GM19463 (cell line): ENCODE measurements at regions not wholly inside any gene's neighbourhood (a gene's known extent, or its start where the extent isn't known, plus 50 kb on each side); places are given as distances from the start of the nearest gene placed in this dataset.
A peak's percentile ranks its signal among the peaks of the same experiment; 100 is the strongest.
"Not testable (repeated sequence)": the region's sequence is repeated elsewhere in the genome, so short reads cannot be mapped to it uniquely, and the experiment has no call there.

Experiments used
- ATAC-seq: cut with Tn5 transposase; IDR thresholded peaks from one replicate; pipeline ENCODE4 v1.9.1; 2021; ENCODE audit warnings: mild to moderate bottlenecking, moderate library complexity; ENCODE audit not compliant: unreplicated experiment

DNA sequence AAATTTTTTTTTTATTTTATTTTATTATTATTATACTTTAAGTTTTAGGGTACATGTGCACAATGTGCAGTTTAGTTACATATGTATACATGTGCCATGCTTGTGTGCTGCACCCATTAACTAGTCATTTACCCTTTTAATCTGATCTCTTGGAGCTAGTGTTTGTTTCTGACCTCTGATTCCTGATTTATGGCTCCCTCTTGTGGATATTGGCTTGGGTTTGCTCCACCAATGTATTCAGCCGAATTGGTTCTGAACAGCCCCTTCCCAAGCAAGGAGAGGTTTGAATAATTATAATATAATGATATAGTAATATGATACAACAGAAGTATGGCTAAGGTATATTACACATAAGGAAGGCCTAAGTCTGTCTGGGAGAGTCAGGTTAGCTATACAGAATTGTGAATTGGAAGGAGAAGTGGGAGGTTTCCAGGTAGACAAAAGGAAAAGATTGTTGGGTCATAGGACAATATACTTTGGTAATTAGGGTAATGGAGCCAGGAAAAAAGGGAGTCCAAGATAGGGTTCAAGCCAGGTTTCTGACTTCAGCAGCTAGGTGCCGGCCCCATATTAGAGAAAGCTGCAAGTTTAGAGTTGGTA lies 53.1 kb upstream of the HMCN1 start:
- peak; percentile 72 for ATAC-seq

DNA sequence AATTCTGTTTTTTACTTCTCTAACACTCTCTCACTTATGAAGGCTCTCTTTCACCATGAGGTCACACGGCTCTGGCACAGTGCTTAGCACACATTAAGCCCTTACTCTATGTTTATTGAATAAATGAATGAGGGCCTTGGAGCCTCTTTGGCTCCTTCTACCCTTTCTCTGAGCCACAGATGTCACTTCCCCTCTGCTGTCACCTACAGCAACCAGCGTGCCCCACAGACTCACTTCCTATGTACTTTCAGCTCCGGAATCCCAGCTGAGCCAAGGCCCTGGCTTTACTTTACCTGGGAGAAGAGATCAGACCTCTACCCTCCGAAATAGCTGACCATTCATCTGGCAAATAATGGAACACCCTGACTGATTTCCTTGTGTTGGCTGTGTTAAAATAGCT lies 53.7 kb upstream of the HMCN1 start:
- peak; percentile 46 for ATAC-seq

DNA sequence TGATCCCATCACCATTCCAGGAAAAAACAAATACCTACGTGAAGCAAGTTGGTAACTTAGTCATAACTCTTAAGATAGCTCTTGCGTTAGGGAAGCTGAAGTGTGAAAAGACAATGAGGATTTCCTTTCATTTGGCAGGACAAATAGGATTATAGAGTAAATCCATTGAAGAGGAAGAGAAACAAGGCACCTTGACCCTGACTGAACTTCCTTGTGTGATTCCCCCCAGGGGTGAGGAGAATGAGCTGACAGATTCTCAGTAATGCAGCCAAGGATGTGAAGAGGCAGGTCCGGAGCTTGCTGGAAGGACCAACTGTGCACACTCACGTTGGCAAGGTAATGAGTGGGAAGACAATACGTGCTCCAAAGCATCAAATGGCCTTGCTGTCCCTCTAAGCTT lies 55.0 kb upstream of the HMCN1 start:
- ATAC-seq: no peak

DNA sequence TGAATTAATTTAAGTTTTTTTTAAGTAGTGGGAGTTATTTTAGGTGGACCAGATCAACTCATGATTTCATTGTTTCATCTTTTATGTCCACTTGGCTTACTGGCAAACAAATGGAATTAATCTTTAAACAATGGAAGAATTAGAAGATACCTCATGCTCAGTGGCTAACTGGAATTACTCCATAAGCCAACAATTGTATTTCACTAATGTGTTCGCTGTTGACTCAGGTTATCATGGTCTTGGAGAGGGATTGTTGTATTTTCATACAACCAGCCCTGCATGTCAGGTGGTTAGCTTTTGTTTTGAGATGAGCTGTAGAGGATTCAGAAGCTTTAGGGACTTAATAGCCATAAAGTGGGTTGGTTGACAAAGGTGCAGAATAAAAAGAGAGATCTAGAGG lies 57.2 kb upstream of the HMCN1 start:
- ATAC-seq: no peak

DNA sequence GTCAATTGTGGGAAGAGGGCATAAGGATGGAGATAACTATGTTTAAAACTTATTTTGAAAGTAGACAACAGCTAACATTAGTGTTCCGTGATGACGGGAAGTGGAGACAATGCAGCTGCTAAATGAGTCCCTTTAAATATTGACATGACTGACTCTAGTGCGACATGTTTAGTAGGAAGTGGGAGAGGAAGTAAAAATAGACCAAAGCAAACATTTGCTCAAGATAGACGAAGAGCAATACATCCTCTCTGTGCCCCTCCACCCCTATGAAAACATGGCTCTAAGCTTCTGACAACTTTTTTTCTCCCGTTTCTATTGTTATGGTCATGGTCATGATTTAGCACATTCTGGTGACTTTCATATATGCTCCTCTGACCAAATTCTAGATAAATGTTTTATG lies 60.0 kb upstream of the HMCN1 start:
- ATAC-seq: peak; percentile 63

DNA sequence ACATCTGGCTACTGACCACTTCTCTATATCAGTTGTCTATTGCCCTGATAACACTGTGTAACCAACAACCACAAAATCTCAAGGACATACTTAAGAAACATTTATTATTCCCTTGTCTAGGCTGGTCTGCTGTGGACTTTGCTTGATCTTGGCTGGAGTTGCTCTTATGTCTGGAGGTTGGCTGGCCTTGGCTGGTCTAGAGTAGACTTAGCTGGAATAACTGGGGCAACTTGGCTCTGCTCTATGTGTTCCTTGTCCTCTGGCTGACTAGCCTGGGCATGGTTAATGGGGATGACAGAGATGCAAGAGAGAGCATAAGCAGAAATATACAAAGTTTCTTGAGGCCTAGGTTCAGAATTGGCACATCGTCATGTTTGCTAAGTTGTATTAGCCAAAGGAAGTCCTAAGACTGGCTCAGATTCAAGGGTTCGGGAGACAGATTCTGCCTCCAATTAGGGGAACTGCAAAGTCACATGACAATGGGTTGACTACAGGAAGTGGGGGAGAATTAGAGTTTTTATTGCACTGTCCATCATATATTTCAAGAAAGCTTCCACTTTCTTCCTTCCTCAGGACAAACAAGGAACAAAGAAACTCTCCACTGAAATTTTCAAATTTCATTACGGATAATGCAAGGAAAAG lies 61.4 kb upstream of the HMCN1 start:
- ATAC-seq: no peak

DNA sequence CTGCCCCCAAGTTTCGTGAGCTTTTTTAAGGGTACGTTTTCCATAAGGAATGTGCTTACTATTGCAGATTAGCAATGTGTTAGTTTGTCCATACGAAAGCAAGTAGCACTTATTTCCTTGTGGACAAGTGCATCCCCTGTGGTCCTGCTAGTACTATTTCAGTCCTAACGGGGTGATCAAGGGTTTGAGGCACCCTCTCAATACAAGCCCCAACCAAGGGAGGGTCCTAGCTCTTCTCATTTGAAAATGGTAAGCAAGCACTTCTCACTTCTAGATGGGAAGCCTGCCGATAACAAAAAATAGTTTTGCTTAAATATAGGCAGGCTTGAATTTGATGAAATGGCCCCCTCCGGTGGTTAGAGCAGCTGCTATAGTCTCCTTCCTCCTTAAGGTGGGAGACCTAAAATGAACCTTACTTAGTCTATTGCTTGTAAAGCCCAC lies 64.0 kb upstream of the HMCN1 start:
- ATAC-seq: no peak

DNA sequence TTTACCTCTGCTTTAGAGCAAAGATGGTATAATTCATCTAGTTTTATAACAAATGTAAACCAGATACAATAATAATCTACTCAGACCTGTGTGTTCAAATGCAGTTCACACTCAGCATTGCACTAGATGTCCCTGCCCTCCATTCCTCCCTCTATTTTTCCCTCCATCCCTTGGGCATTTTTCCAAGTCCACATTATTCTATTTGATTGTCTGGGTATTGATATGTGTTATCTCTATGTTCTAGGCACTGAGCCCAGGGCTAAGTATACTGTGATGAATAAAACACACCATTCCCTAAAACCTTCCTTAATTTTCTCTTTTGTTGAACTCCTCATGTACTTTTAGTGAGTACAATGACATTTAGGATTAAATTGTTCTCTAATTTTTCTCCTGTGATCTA lies 66.2 kb upstream of the HMCN1 start:
- no peak for ATAC-seq

DNA sequence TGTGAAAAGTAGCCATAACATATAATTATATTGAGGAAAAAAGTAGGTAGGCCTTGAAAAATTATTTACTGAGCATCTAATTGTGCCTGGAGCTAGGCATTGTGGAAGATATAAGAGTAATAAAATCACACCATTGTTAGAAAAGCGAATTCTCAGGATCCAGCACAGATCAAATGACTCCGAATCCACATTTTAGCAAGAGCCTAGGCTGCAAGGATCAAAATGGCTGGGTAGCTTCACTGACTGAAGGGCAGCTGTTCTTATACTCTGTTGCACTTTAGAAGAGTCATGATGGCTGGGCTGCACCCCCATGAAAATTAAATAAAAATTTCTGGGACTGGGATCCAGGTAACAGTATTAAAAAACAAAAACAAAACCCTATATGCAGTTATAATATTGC lies 67.6 kb upstream of the HMCN1 start:
- ATAC-seq: no peak

DNA sequence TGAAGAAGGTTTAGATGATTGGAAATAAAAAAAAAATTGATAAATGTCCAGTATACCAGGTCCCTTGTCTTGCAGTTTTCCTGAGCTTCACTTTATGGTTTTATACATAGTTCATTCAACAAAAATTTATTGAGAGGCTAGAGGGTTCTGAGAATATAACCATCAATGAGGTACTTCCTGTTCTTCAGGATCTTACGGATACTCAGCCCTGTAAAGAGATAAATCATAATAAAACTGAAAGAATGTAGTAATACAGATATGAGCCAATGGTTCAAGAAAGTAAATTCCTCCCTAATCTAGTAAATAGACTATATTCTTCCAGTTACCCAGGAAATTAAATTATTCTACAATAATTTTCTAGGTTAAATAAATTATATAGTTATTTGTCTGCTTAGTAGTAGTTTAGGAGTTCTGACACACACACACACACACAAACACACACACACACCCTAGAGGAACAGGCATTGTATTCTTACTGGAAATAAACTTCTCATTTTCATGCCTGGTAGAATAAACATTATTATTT lies 70.4 kb upstream of the HMCN1 start:
- no peak for ATAC-seq

DNA sequence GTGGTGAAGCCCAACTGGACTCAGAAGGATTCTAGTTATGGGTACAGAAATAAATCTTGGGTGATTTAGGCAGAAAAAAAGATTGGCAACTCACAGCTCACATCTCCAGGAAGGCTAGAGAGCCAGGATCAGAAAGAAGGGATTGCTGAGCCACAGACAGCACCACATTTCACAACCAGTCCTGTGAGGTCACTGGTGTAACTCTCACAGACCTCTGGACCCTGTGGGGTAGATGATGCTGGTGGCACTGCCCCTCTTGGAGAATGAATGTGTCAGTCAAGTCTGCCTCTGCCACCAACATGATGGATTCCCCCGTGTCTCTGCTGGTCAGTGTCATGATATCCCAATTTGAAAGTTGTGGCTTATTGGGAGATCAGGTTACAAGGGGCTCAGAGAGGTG lies 70.9 kb upstream of the HMCN1 start:
- no peak for ATAC-seq

DNA sequence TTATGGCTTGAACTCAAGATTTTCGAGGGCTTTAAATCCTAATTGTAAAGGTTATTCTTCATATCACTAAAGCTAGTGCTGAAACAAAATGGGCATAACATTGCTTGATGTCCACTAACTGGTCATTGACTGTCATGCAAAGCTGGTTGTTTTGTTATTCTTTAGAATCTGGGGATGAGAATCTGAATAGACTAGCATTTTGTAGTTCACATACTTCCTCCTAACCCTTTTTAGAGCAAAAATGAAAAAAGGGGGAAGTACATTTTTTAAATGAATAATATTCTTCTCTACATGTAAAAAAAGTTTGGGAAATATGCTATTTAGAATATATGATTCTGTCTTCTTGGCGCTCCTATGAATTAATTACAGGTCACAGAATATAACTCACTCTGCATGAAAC lies 72.2 kb upstream of the HMCN1 start:
- ATAC-seq: no peak

DNA sequence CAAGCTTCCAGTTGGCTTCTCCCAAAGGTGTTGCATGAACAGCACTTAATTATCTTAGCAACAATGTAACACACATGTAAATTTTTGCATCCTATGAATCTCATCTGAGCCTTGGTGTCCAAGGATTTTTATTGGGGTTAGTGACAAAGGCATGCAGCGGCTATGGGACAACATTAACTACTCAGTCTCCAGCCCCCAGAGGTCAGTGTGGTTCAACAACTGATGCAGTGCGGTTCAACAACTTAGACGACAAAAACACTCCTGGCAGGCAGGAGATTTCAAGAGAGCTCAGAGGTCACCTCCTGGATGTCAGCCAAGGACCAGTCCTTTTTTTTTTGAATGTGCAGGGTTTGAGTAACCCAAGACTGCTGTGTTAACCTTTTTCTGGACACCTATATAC lies 77.5 kb upstream of the HMCN1 start:
- ATAC-seq: no peak

DNA sequence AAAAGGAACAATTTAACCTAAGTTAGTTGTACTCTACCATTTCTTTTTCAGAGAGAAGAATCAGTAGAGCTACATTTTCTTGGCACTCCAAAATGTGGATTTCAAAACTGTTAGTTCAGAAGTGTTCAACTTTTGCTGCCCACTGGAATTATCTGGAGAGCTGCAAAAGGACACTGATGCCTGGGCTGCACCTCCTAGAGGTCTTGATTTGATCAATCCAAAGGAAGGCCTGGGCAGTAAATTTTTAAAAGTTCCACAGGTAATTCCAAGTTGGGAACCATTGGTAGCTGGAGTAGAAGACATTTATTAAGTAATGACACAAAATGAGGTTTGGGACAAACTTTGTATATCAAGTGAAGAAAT lies 79.3 kb upstream of the HMCN1 start:
- ATAC-seq: no peak

DNA sequence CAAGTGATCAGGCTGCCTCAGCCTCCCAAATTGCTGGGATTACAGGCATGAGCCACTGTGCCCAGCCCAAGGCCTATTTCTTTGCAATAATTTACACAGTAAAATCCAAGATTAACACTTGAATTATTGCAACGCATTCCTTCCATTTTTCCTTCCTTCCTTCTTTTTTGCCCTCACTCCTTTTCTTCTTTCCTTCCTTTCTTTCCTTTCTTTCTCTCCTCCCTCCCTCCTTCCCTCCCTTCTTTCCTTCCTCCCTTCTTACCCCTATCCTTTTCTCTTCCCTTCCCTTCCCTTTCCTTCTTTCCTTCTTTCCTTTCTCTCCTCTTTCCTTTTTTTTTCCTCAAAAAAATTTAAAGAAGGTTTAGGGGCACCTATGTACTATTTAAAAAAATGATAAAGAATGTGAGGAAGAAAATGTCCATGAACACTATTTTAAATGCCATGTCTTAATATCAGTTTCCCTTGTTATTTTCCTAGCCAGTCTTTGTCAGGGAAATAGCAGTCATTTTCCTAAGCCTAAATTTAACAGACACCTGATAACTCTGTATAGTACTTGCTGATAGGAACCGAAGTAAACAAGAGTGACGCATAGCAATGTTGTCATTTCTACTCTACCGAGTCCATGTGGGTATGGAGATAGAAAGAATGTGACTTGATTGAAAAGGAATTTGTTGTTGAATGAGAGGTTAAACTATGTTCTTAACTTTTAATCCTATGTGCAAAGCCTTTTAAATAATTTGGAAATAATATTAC lies 79.8 kb upstream of the HMCN1 start:
- ATAC-seq: no peak

DNA sequence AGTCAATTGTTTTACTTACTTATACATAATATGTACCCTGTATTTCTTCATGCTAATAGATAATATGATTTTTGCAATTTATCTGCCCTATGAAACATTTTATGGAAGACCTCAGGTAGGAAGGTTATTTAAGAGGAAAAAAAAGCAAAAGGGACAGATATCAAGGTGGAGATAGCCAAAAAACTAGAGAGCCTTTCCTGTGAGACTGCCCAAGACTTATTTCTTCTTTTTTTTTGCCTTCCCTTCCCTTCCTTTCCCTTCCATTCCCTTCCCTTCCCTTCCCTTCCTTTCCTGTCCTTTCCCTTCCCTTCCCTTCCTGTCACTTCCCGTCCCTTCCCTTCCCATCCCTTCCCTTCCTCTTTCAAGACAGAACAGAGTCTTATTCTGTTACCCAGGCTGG lies 80.6 kb upstream of the HMCN1 start:
- ATAC-seq: no peak

DNA sequence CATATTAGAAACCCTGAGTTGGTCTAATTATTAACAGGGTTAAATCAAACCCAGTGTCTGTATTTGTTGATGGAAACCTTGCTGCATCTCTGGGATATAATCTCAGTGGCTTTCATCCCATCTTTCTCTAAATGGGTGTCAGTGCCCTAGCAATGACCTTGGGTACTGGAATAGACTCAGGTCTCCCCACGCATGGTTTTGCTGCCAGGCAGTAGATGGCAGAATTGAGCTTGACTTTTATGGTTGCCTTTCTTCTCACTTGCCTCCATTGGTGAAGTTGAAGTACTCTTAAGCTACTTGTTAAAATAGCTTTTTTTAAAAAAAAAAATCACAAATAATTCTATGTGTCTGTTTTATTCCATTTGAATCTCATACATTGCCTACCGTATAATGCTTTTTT lies 81.8 kb upstream of the HMCN1 start:
- ATAC-seq: no peak

DNA sequence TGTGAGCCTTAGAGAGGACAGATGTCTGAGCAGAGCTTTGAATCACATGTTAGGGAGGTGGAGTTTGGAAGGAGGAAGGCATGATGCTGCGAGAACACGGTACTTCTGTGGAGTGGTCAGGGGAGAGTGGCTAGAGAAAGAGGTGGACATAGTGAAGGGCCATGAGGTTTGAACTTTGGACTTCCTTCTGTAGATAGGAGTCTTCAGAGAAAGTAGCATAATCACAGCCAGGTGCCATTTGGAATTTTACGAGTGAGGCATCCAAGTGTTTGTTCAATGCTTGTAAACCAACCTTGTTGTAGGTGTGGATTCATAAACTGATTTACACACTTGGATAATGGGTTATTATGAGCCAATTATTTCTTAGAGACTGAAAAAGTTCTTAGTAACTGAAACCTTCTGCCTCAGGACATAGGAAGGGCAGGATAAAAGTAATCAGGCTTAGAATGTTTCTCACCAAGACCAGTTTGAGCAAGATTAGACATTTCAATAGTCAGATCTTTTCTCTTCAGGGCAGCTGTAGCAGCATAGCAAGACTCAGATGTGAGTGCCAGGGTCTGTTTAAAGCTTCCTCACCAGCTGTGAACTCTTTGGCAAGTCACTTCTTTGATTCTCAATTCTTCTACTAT lies 83.5 kb upstream of the HMCN1 start:
- ATAC-seq: no peak

DNA sequence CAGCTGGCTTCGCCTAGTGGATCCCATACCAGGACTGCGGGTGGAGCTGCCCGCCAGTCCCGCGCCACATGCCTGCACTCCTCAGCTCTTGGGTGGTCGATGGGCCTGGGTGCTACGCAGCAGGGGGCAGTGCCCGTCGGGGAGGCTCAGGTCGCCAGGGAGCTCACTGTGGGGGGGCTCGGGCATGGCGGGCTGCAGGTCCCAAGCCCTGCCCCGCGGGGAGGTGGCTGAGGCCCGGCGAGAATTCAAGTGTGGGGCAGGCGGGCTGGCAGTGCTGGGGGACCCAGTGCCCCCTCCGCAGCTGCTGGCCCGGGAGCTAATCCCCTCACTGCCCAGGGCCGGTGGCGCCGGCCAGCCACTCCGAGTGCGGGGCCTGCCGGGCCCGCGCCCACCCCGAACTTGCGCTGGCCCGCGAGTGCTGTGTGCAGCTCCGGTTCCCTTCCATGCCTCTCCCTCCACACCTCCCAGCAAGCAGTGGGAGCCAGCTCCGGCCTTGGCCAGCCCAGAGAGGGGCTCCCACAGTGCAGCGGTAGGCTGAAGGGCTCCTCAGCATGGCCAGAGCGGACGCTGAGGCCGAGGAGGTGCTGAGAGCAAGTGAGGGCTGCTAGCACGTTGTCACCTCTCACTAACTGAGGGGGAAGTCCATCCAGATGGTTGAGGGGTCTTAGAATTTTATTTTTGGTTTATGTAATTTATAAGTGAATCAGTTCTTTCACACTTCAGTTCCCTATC lies 85.2 kb upstream of the HMCN1 start:
- no peak for ATAC-seq

DNA sequence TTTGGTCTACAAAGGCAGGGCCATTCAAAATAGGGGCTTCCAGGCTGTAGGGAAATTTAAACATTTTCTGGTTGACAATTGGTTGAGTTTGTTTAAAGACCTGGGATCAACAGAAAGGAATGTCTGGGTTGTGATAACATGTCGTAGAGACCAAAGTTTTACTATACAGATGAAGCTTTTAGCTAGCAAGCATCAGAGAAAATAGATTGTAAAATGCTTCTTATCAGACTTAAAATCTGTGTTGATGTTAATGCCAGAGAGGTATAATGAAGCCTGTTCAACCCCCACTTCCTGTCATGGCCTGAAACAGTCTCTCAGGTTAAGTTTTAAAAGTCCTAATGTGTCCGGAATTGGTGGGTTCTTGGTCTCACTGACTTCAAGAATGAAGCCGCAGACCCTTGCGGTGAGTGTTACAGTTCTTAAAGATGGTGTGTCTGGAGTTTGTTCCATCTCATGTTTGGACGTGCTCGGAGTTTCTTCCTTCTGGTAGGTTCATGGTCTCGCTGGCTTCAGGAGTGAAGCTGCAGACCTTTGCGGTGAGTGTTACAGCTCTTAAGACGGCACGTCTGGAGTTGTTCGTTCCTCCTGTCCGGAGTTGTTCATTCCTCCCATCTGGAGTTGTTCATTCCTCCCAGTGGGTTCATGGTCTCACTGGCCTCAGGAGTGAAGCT lies 86.5 kb upstream of the HMCN1 start:
- not testable (repeated sequence) for ATAC-seq
